Smooth muscle cell (in vitro differentiated cells): ENCODE measurements at regions not wholly inside any gene's neighbourhood (a gene's known extent, or its start where the extent isn't known, plus 50 kb on each side); places are given as distances from the start of the nearest gene placed in this dataset.

ENCODE experiments used
- DNase-seq: peaks from one replicate; lab custom pipeline; 2025; ENCODE audit not compliant: unreplicated experiment; lab: John Stamatoyannopoulos, UW
- H2AFZ ChIP-seq: fragments of 200-600 bp; sonication (generic); 2 replicates; pipeline ENCODE4 v1.6.0; 2016; ENCODE audit warnings: antibody characterized with exemption, low read depth, mild to moderate bottlenecking
- H3F3A ChIP-seq: fragments of 200-600 bp; sonication (generic); 2 replicates; pipeline ENCODE4 v1.6.0; 2017; ENCODE audit warnings: antibody characterized with exemption, low read depth
- H3K27ac ChIP-seq: fragments of 200-600 bp; sonication (generic); 2 replicates; pipeline ENCODE4 v1.5.1; 2016; ENCODE audit warnings: low read depth, mild to moderate bottlenecking
- H3K27me3 ChIP-seq: fragments of 200-600 bp; sonication (generic); 2 replicates; pipeline ENCODE4 v1.6.1; 2016; ENCODE audit warnings: low read depth, mild to moderate bottlenecking
- H3K36me3 ChIP-seq: fragments of 200-600 bp; sonication (generic); 2 replicates; pipeline ENCODE4 v1.5.1; 2016; ENCODE audit warnings: low read depth
- H3K4me1 ChIP-seq: fragments of 200-600 bp; sonication (generic); 2 replicates; pipeline ENCODE4 v1.5.1; 2016; ENCODE audit warnings: low read depth
- H3K4me2 ChIP-seq: fragments of 200-600 bp; sonication (generic); 2 replicates; pipeline ENCODE4 v1.6.0; 2016; ENCODE audit warnings: mild to moderate bottlenecking
- H3K4me3 ChIP-seq: fragments of 200-600 bp; sonication (generic); 2 replicates; pipeline ENCODE4 v1.5.1; 2016; ENCODE audit warnings: mild to moderate bottlenecking
- H3K79me2 ChIP-seq: fragments of 200-600 bp; sonication (generic); 2 replicates; pipeline ENCODE4 v1.6.0; 2016; ENCODE audit warnings: low read depth, mild to moderate bottlenecking
- H3K9ac ChIP-seq: fragments of 200-600 bp; sonication (generic); 2 replicates; pipeline ENCODE4 v1.6.0; 2016; ENCODE audit warnings: low read depth
- H3K9me3 ChIP-seq: fragments of 200-600 bp; sonication (generic); replicated peaks from 2 replicates; pipeline ENCODE4 v1.5.1; 2016; ENCODE audit warnings: low read depth
- H4K20me1 ChIP-seq: fragments of 200-600 bp; sonication (generic); 2 replicates; pipeline ENCODE4 v1.6.0; 2016; ENCODE audit warnings: low read depth
- CTCF ChIP-seq: fragments of 200-600 bp; sonication (generic); IDR thresholded peaks from 2 replicates; pipeline ENCODE4 v1.5.1; 2017; ENCODE audit warnings: borderline replicate concordance, mild to moderate bottlenecking, antibody characterized with exemption; ENCODE audit not compliant: insufficient read depth, poor library complexity, severe bottlenecking
- WGBS: methylation state at CpG from one replicate; pipeline ENCODE4 v1.1.7; 2016; ENCODE audit warnings: low lambda C conversion rate; 5-methylcytosine and 5-hydroxymethylcytosine counted together

- TF ChIP-seq CTCF, result no peak
- Histone ChIP-seq H4K20me1 (no peaks in the 10 kb centered on the region), H3K27ac (no peak overlapping the region), H3K9ac (no peak overlapping the region), H2AFZ (no peak overlapping the region), H3K9me3 (no peaks in the 10 kb centered on the region), H3F3A (no peaks in the 10 kb centered on the region), H3K4me2 (no peak overlapping the region), H3K27me3 (no peaks in the 10 kb centered on the region), H3K79me2 (no peaks in the 10 kb centered on the region), H3K4me1 (no peaks in the 10 kb centered on the region), H3K4me3 (no peak overlapping the region), H3K36me3 (no peaks in the 10 kb centered on the region)
- WGBS, result 18% methylated on average over 1 of the region's 1 CpG
- no peak for DNase-seq
These were observed 114.2 kb upstream of the CLDN10 start for GRCh38 chr13:95438297-95438696.

GRCh38 chr13:95440441-95441088, 112.0 kb upstream of the CLDN10 start:
- H3K27me3 ChIP-seq, result peaks cover 7% of the 10 kb centered on the region
- no peak overlapping the region for H3K4me2 ChIP-seq
- H3K9ac ChIP-seq, result no peak overlapping the region
- WGBS, result 96% methylated on average over 7 of the region's 7 CpGs
- H2AFZ ChIP-seq, result no peak overlapping the region
- no peak overlapping the region for H3K4me3 ChIP-seq
- H3K4me1 ChIP-seq, result no peaks in the 10 kb centered on the region
- no peaks in the 10 kb centered on the region for H3F3A ChIP-seq
- H3K27ac ChIP-seq, result no peak overlapping the region
- H3K9me3 ChIP-seq, result no peaks in the 10 kb centered on the region
- no peak for DNase-seq
- H3K36me3 ChIP-seq, result no peaks in the 10 kb centered on the region
- H4K20me1 ChIP-seq, result no peaks in the 10 kb centered on the region
- H3K79me2 ChIP-seq, result no peaks in the 10 kb centered on the region
- no peak for TF ChIP-seq CTCF

- TF ChIP-seq CTCF, result no peak
- H3K27ac ChIP-seq, result no peak overlapping the region
- H3K36me3 ChIP-seq, result no peaks in the 10 kb centered on the region
- H3K4me3 ChIP-seq, result no peak overlapping the region
- H4K20me1 ChIP-seq, result no peaks in the 10 kb centered on the region
- no peaks in the 10 kb centered on the region for H3K4me1 ChIP-seq
- H3K9me3 ChIP-seq, result no peaks in the 10 kb centered on the region
- no peak for DNase-seq
- WGBS, result 87% methylated on average over 3 of the region's 3 CpGs
- no peak overlapping the region for H3K4me2 ChIP-seq
- no peaks in the 10 kb centered on the region for H3K79me2 ChIP-seq
- H3F3A ChIP-seq, result no peaks in the 10 kb centered on the region
- H3K27me3 ChIP-seq, result peaks cover 7% of the 10 kb centered on the region
- no peak overlapping the region for H2AFZ ChIP-seq
- H3K9ac ChIP-seq, result no peak overlapping the region
These were observed 111.2 kb upstream of the CLDN10 start for GRCh38 chr13:95441326-95441725.
